ENCODE measurements at regions not wholly inside any gene's neighbourhood (a gene's known extent, or its start where the extent isn't known, plus 50 kb on each side); places are given as distances from the start of the nearest gene placed in this dataset.
"Not testable (repeated sequence)": the region's sequence is repeated elsewhere in the genome, so short reads cannot be mapped to it uniquely, and the experiment has no call there.

DNA sequence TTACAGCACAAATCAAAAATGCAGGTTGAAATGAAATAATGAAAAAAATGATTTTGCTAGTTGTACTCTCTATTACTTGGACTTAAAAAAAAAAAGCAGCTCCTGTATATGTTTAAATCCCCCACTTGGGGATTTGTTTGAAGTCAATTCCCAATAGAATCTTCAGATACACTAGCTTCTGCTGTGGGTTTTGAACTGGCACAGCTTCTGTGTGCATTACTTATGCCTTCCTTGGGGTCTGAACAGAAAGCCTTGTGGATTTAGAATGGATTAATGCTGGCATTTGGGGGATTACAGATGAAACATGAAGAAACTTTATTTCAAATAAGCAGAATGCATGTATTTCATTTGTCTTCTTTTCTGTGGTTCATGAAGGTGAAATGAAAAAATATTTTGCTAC lies 513.2 kb upstream of the TBL1XR1 start:
- DNase-seq (ENCODE audit: low read depth, low spot score), result no peak
- TF ChIP-seq, protein P1, sequence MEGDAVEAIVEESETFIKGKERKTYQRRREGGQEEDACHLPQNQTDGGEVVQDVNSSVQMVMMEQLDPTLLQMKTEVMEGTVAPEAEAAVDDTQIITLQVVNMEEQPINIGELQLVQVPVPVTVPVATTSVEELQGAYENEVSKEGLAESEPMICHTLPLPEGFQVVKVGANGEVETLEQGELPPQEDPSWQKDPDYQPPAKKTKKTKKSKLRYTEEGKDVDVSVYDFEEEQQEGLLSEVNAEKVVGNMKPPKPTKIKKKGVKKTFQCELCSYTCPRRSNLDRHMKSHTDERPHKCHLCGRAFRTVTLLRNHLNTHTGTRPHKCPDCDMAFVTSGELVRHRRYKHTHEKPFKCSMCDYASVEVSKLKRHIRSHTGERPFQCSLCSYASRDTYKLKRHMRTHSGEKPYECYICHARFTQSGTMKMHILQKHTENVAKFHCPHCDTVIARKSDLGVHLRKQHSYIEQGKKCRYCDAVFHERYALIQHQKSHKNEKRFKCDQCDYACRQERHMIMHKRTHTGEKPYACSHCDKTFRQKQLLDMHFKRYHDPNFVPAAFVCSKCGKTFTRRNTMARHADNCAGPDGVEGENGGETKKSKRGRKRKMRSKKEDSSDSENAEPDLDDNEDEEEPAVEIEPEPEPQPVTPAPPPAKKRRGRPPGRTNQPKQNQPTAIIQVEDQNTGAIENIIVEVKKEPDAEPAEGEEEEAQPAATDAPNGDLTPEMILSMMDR (IDR thresholded peaks at IDR 0.05; ENCODE audit: low read depth, low read length), result no peak
- no peak overlapping the region for H3K4me3 ChIP-seq (ENCODE audit: low read depth, low read length)
- in situ Hi-C loops (cut with HindIII; ENCODE audit: low sequenced_read_pairs), result no loop called here

- TF ChIP-seq, protein P1 (IDR thresholded peaks at IDR 0.05; ENCODE audit: low read depth, low read length), result no peak
- no peak for DNase-seq (ENCODE audit: low read depth, low spot score)
- H3K4me3 ChIP-seq (ENCODE audit: low read depth, low read length), result no peak overlapping the region
- in situ Hi-C loops (cut with HindIII; ENCODE audit: low sequenced_read_pairs), result no loop called here
Measured at GRCh38 chr3:177711637-177712036, 514.4 kb upstream of the TBL1XR1 start.

DNA sequence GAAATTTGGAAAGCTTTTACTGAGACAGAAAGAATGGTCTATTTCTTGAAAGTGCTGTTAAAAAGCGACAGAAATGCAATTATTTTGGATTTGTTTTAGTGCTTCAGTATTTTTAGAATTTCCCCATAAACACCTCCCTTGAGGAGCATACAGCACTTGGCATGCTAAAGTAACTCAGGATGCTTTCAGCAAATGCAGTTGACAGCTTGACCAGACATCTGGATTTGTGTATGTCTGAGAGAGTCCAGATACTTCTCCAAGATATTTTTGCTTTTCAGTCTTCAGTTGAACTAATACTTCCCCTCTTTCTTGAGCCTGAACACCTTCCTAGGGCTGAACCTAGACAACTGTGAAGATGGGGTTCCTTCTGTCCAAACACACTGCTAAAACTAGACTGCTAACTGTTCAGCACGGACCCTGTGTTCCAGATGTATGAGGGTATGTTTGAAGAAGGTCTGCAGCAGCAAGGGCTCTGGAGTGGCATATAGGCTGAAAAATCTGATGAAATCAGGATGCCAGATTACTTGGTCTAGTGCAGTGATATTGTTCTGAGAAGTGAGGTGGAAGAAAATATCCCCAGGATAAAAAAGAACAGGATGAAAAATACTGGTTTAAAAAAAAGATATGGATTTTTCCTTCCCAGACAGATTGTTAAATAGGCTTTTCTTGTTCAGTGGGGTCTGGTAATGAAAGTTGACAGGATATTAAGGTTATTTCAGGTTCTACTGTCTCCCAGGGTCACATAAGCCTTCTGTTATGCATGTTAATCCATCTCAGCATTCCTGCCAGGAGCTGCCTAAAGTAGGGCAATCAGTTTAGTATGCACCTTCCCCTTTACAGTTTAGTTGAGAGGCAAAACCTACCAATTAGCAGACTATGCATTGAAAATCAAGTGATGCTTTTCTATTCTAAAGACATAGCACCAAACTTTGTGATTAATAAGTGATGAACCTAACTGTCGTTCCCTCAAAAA lies 516.9 kb upstream of the TBL1XR1 start:
- DNase-seq (ENCODE audit: low read depth, low spot score), result no peak
- TF ChIP-seq, protein P1 (IDR thresholded peaks at IDR 0.05; ENCODE audit: low read depth, low read length), result no peak
- H3K4me3 ChIP-seq (ENCODE audit: low read depth, low read length), result no peak overlapping the region
- in situ Hi-C loops (cut with HindIII; ENCODE audit: low sequenced_read_pairs), result no loop called here

DNA sequence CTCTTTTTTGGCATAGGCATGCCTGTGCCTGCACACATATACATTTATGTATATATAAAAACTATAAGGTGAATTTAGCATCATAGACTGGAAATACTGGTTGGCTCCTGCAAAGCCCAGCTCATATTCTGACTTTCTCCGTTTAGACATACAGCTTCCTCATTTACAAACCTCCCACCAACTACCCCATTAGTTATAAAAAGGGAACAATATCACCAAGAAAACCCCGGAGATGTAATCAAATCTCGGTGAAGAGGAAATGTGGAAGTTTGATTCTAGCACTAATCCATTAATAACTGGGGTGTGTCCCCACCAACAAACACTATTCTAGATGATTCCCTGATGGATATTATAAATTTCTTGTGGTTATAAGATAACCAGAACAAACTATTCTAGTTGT lies 517.7 kb upstream of the TBL1XR1 start:
- TF ChIP-seq, protein P1 (IDR thresholded peaks at IDR 0.05; ENCODE audit: low read depth, low read length), result no peak
- DNase-seq (ENCODE audit: low read depth, low spot score), result no peak
- H3K4me3 ChIP-seq (ENCODE audit: low read depth, low read length), result no peak overlapping the region
- in situ Hi-C loops (cut with HindIII; ENCODE audit: low sequenced_read_pairs), result no loop called here

DNA sequence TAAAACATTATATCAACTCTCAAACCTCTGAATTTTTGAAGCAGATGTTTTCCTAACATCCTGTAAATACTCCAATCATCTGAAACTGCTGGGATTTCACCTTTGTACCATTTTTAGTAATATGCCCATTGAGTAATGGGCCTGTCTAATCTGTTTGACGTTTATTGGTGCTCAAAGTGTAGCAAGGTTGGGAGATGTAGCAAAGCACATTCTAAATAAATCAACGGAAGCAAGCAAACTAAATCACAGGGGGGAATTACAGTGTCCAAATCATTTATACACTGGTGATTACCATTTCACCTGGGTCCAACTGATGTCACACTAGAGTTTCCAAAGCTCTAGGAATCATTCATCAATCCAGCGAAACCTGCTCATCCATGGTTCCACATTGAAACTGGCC lies 518.7 kb upstream of the TBL1XR1 start:
- TF ChIP-seq, protein P1 (IDR thresholded peaks at IDR 0.05; ENCODE audit: low read depth, low read length), result no peak
- no peak for DNase-seq (ENCODE audit: low read depth, low spot score)
- no peak overlapping the region for H3K4me3 ChIP-seq (ENCODE audit: low read depth, low read length)
- in situ Hi-C loops (cut with HindIII; ENCODE audit: low sequenced_read_pairs), result no loop called here

DNA sequence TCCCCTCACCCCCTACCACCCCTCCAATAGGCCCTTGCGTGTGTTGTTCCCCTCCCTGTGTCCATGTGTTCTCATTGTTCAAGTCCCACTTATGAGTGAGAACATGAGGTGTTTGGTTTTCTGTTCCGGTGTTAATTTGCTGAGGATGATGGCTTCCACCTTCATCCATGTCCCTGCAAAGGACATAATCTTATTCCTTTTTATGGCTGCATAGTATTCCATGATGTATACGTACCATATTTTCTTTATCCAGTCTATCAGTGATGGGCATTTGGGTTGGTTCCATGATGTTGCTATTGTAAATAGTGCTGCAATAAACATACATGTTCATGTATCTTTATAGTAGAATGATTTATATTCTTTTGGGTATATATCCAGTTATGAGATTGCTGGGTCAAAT lies 523.6 kb upstream of the TBL1XR1 start:
- DNase-seq (ENCODE audit: low read depth, low spot score); in situ Hi-C loops (cut with HindIII; ENCODE audit: low sequenced_read_pairs); H3K4me3 ChIP-seq (ENCODE audit: low read depth, low read length): not testable (repeated sequence)

All from astrocyte of the spinal cord (primary cell).